HL-60 (cell line): ENCODE measurements at regions not wholly inside any gene's neighbourhood (a gene's known extent, or its start where the extent isn't known, plus 50 kb on each side); places are given as distances from the start of the nearest gene placed in this dataset.

Experiments
- DNase-seq, 2 experiments: peaks; one replicate each; pipeline ENCODE4 v3.0.0-alpha.2; 2010 to 2020; ENCODE audit warnings: low read depth in 1 of 2, low spot score in 1 of 2
- H3K27ac ChIP-seq: fragments of 250-450 bp; sonication (Bioruptor Pico); replicated peaks from 2 replicates; pipeline ENCODE4 v1.5.1; 2020; ENCODE audit warnings: mild to moderate bottlenecking, moderate library complexity
- H3K27me3 ChIP-seq: fragments of 250-450 bp; sonication (Bioruptor Pico); 2 replicates; pipeline ENCODE4 v1.5.1; 2021; ENCODE audit warnings: mild to moderate bottlenecking, moderate library complexity; ENCODE audit not compliant: insufficient read depth, poor library complexity, severe bottlenecking
- H3K4me3 ChIP-seq: replicated peaks from 2 replicates; pipeline ENCODE4 v1.5.1; 2011; ENCODE audit warnings: mild to moderate bottlenecking, control low read depth, low read length; ENCODE audit not compliant: insufficient read depth
- GABPA ChIP-seq: IDR thresholded peaks from 2 replicates; pipeline ENCODE4 v1.6.1; 2012; ENCODE audit warnings: low read depth
- POLR2AphosphoS5 ChIP-seq: IDR thresholded peaks from 2 replicates; pipeline ENCODE4 v1.6.1; 2012; ENCODE audit warnings: low read depth
- REST ChIP-seq: IDR thresholded peaks from 2 replicates; pipeline ENCODE4 v1.6.1; 2012; ENCODE audit warnings: low read depth; ENCODE audit not compliant: insufficient replicate concordance
- SPI1 ChIP-seq: IDR thresholded peaks from 2 replicates; pipeline ENCODE4 v1.6.1; 2012; ENCODE audit warnings: low read depth, mild to moderate bottlenecking, borderline replicate concordance
- TF ChIP-seq, protein P1 (sequence below): IDR thresholded peaks from one replicate; pipeline ENCODE4 v1.5.1; 2011; ENCODE audit warnings: low read length, control low read depth, inconsistent platforms; ENCODE audit not compliant: insufficient read depth

DNA sequence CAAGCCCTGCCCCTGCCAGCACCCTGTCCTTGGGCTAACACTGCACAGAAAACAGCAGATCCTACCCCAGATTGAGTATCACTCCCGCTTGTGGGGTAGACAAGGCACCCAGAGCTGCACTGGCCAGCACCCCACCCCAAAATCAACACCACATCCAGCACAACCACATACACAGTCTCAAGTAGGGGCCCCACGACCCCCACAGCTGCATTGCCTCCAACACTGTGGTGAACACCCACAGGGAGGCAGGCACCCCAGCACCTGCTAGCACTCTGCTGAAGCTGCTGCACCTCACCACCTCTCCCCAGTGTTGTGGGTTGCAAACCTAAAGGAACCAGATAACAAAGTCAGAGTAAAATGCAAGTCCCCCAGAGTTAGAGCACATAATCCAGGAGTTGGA is 589.9 kb downstream of the PCDH19 start:
- Histone ChIP-seq H3K27me3 (no peaks in the 10 kb centered on the region), H3K4me3 (no peak overlapping the region), H3K27ac (no peak overlapping the region)
- TF ChIP-seq, protein P1, sequence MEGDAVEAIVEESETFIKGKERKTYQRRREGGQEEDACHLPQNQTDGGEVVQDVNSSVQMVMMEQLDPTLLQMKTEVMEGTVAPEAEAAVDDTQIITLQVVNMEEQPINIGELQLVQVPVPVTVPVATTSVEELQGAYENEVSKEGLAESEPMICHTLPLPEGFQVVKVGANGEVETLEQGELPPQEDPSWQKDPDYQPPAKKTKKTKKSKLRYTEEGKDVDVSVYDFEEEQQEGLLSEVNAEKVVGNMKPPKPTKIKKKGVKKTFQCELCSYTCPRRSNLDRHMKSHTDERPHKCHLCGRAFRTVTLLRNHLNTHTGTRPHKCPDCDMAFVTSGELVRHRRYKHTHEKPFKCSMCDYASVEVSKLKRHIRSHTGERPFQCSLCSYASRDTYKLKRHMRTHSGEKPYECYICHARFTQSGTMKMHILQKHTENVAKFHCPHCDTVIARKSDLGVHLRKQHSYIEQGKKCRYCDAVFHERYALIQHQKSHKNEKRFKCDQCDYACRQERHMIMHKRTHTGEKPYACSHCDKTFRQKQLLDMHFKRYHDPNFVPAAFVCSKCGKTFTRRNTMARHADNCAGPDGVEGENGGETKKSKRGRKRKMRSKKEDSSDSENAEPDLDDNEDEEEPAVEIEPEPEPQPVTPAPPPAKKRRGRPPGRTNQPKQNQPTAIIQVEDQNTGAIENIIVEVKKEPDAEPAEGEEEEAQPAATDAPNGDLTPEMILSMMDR: no peak
- TF ChIP-seq REST: no peak
- TF ChIP-seq SPI1: no peak
- TF ChIP-seq POLR2AphosphoS5: no peak
- TF ChIP-seq GABPA: no peak
- no peak for DNase-seq

- no peak overlapping the region for H3K4me3 ChIP-seq
- H3K27me3 ChIP-seq: no peaks in the 10 kb centered on the region
- TF ChIP-seq SPI1 (no peak), POLR2AphosphoS5 (no peak), GABPA (no peak), REST (no peak)
- TF ChIP-seq, protein P1: no peak
- no peak for DNase-seq
- no peak overlapping the region for H3K27ac ChIP-seq
These were observed 610.1 kb downstream of the PCDH19 start for GRCh38 chrX:99800016-99800415.

DNA sequence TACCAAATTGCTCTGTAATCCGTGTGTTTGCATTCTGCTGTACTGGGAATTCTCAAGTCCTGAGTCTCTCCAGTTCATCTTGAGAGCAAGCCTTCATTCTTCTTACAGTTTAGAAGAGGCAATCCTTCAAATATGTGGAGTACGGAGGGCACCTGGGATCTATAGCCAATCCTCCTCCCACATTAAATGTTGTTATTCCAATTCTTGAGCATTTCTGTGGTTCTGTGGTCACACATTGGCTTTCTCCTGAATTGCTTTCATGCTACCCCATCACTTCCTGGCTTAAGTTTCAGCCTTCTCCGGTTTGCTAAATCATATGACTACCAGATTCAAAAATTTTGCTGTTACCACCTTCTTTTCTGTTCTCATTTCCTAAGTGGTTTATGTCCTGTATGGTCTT is 611.1 kb downstream of the PCDH19 start:
- H3K27me3 ChIP-seq: no peaks in the 10 kb centered on the region
- no peak overlapping the region for H3K4me3 ChIP-seq
- no peak for DNase-seq
- TF ChIP-seq POLR2AphosphoS5: no peak
- TF ChIP-seq REST: no peak
- TF ChIP-seq, protein P1: no peak
- TF ChIP-seq GABPA: no peak
- TF ChIP-seq SPI1: no peak
- no peak overlapping the region for H3K27ac ChIP-seq
